ENCODE measurements at regions not wholly inside any gene's neighbourhood (a gene's known extent, or its start where the extent isn't known, plus 50 kb on each side); places are given as distances from the start of the nearest gene placed in this dataset.

DNA sequence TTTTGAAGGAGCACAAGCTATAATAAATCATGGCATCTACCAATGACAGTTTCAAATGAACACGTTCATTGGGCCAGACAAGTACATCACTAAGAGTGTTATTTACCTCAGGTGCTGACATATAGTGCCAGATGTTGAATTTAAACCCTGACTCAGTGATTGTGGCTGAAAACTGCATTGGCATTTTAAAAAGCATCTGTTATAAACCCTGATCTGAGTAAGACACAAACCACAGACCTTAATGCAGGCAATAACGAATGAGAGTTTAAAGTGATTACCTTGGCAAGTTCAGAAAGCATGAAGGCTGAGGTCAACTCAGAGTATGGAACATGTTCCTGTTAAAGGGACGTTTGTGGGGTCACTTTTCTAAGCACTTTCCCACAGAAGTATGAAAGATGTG, 865.1 kb upstream of the TMPRSS15 start:
- TF ChIP-seq, protein P1, sequence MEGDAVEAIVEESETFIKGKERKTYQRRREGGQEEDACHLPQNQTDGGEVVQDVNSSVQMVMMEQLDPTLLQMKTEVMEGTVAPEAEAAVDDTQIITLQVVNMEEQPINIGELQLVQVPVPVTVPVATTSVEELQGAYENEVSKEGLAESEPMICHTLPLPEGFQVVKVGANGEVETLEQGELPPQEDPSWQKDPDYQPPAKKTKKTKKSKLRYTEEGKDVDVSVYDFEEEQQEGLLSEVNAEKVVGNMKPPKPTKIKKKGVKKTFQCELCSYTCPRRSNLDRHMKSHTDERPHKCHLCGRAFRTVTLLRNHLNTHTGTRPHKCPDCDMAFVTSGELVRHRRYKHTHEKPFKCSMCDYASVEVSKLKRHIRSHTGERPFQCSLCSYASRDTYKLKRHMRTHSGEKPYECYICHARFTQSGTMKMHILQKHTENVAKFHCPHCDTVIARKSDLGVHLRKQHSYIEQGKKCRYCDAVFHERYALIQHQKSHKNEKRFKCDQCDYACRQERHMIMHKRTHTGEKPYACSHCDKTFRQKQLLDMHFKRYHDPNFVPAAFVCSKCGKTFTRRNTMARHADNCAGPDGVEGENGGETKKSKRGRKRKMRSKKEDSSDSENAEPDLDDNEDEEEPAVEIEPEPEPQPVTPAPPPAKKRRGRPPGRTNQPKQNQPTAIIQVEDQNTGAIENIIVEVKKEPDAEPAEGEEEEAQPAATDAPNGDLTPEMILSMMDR (IDR thresholded peaks at IDR 0.05): no peak
- no peak for TF ChIP-seq POLR2A (IDR thresholded peaks at IDR 0.05)
